ENCODE measurements at regions not wholly inside any gene's neighbourhood (a gene's known extent, or its start where the extent isn't known, plus 50 kb on each side); places are given as distances from the start of the nearest gene placed in this dataset.
"Not testable (repeated sequence)": the region's sequence is repeated elsewhere in the genome, so short reads cannot be mapped to it uniquely, and the experiment has no call there.

GRCh38 chr14:22124073-22124613 is 450.5 kb upstream of the OR4E1 start:
- no peak for DNase-seq

- no peak for DNase-seq
These were observed 449.4 kb upstream of the OR4E1 start for GRCh38 chr14:22122829-22123560.

GRCh38 chr14:22122227-22122818 is 448.7 kb upstream of the OR4E1 start:
- DNase-seq: peak; percentile 42

GRCh38 chr14:22118899-22119477 is 445.4 kb upstream of the OR4E1 start:
- no peak for DNase-seq

GRCh38 chr14:22113401-22113800 is 439.8 kb upstream of the OR4E1 start:
- no peak for DNase-seq

GRCh38 chr14:22112004-22112403 is 438.4 kb upstream of the OR4E1 start:
- DNase-seq: peak; percentile 55

GRCh38 chr14:22107753-22108152 is 434.1 kb upstream of the OR4E1 start:
- DNase-seq: no peak

GRCh38 chr14:22106700-22107697 is 433.4 kb upstream of the OR4E1 start:
- DNase-seq: no peak

- DNase-seq: no peak
These were observed 432.0 kb upstream of the OR4E1 start for GRCh38 chr14:22105624-22106006.

- DNase-seq: peak; percentile 29
These were observed 431.5 kb upstream of the OR4E1 start for GRCh38 chr14:22105006-22105623.

GRCh38 chr14:22100764-22101120 is 427.1 kb upstream of the OR4E1 start:
- DNase-seq: not testable (repeated sequence)

- DNase-seq: peak; percentile 70
These were observed 426.5 kb upstream of the OR4E1 start for GRCh38 chr14:22099942-22100763.

- no peak for DNase-seq
These were observed 424.8 kb upstream of the OR4E1 start for GRCh38 chr14:22098435-22098834.

GRCh38 chr14:22097586-22098292 is 424.1 kb upstream of the OR4E1 start:
- DNase-seq: no peak

- no peak for DNase-seq
These were observed 423.5 kb upstream of the OR4E1 start for GRCh38 chr14:22097072-22097471.

- peak; percentile 43 for DNase-seq
These were observed 422.9 kb upstream of the OR4E1 start for GRCh38 chr14:22096514-22096895.

GRCh38 chr14:22095860-22096513 is 422.4 kb upstream of the OR4E1 start:
- DNase-seq: peak; percentile 39

GRCh38 chr14:22089940-22090339 is 416.3 kb upstream of the OR4E1 start:
- no peak for DNase-seq

GRCh38 chr14:22088614-22089342 is 415.2 kb upstream of the OR4E1 start:
- no peak for DNase-seq

- DNase-seq: no peak
These were observed 412.5 kb upstream of the OR4E1 start for GRCh38 chr14:22086131-22086530.
